ENCODE measurements at regions not wholly inside any gene's neighbourhood (a gene's known extent, or its start where the extent isn't known, plus 50 kb on each side); places are given as distances from the start of the nearest gene placed in this dataset.

- H3K27me3 ChIP-seq (replicated peaks; ENCODE audit: insufficient read depth): no peaks in the 10 kb centered on the region
- no peak overlapping the region for H3K27ac ChIP-seq
- in situ Hi-C loops (cut with MboI): no loop called here
- no peaks in the 10 kb centered on the region for H3F3A ChIP-seq (ENCODE audit: insufficient read depth)
- H3K4me3 ChIP-seq: no peak overlapping the region
- no peaks in the 10 kb centered on the region for H3K4me1 ChIP-seq (ENCODE audit: insufficient read depth)
- no peak overlapping the region for H3K4me2 ChIP-seq (ENCODE audit: unreplicated experiment)
- peaks cover 5% of the 10 kb centered on the region for H3K9me3 ChIP-seq (ENCODE audit: low read depth)
- TF ChIP-seq EZH2 (IDR thresholded peaks at IDR 0.05; ENCODE audit: insufficient read depth, poor library complexity, severe bottlenecking) (no peak), EZH2phosphoT487 (IDR thresholded peaks at IDR 0.05; ENCODE audit: insufficient read depth, low read depth) (no peak)
- no peaks in the 10 kb centered on the region for H3K36me3 ChIP-seq (ENCODE audit: low read depth)
- no peak for DNase-seq
- H4K20me1 ChIP-seq (ENCODE audit: insufficient read depth): no peaks in the 10 kb centered on the region
- H2AFZ ChIP-seq: no peak overlapping the region
- H3K9ac ChIP-seq: no peak overlapping the region
- H3K79me2 ChIP-seq (ENCODE audit: insufficient read depth): no peaks in the 10 kb centered on the region
- no peaks in the 10 kb centered on the region for H3K9me2 ChIP-seq (ENCODE audit: insufficient read depth)
Observed at GRCh38 chr4:35835893-35836292, 408.4 kb downstream of the ARAP2 start.

- no peak overlapping the region for H3K27ac ChIP-seq
- H3K27me3 ChIP-seq (replicated peaks; ENCODE audit: insufficient read depth): no peaks in the 10 kb centered on the region
- no peaks in the 10 kb centered on the region for H3K4me1 ChIP-seq (ENCODE audit: insufficient read depth)
- H3K9me3 ChIP-seq (ENCODE audit: low read depth): peaks cover 5% of the 10 kb centered on the region
- H3K4me2 ChIP-seq (ENCODE audit: unreplicated experiment): no peak overlapping the region
- no peaks in the 10 kb centered on the region for H3K36me3 ChIP-seq (ENCODE audit: low read depth)
- no peak for DNase-seq
- H3K79me2 ChIP-seq (ENCODE audit: insufficient read depth): no peaks in the 10 kb centered on the region
- no peak overlapping the region for H3K9ac ChIP-seq
- H3K4me3 ChIP-seq: no peak overlapping the region
- TF ChIP-seq EZH2phosphoT487 (IDR thresholded peaks at IDR 0.05; ENCODE audit: insufficient read depth, low read depth) (no peak), EZH2 (IDR thresholded peaks at IDR 0.05; ENCODE audit: insufficient read depth, poor library complexity, severe bottlenecking) (no peak)
- H4K20me1 ChIP-seq (ENCODE audit: insufficient read depth): no peaks in the 10 kb centered on the region
- H3K9me2 ChIP-seq (ENCODE audit: insufficient read depth): no peaks in the 10 kb centered on the region
- H2AFZ ChIP-seq: no peak overlapping the region
- H3F3A ChIP-seq (ENCODE audit: insufficient read depth): no peaks in the 10 kb centered on the region
- in situ Hi-C loops (cut with MboI): no loop called here
Observed at GRCh38 chr4:35836596-35836995, 407.7 kb downstream of the ARAP2 start.

DNA sequence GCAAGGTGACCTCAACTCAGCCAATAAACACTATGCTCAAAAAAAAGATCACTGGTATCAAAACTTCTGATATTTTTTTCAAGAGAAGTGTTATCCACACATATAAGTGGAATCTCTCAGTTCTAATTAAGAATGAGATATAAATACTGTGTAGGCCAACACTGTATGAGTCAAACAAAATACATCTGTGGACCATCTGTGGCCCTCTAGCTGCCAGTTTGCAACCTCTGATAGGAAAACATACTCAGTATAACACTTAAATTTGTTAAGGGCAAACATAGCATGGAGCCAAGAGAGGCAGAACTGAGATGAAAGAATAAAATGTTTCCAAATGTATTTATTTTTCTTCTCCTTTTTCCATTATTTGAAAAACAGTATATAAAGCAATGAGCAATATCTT, 377.3 kb downstream of the ARAP2 start:
- Histone ChIP-seq H3K27me3 (replicated peaks; ENCODE audit: insufficient read depth) (no peaks in the 10 kb centered on the region), H2AFZ (no peak overlapping the region), H3K27ac (no peak overlapping the region), H3K9me2 (ENCODE audit: insufficient read depth) (no peaks in the 10 kb centered on the region), H3K79me2 (ENCODE audit: insufficient read depth) (no peaks in the 10 kb centered on the region), H3K4me2 (ENCODE audit: unreplicated experiment) (no peak overlapping the region), H3F3A (ENCODE audit: insufficient read depth) (no peaks in the 10 kb centered on the region), H3K9me3 (ENCODE audit: low read depth) (no peaks in the 10 kb centered on the region), H3K4me1 (ENCODE audit: insufficient read depth) (no peaks in the 10 kb centered on the region), H3K9ac (no peak overlapping the region), H4K20me1 (ENCODE audit: insufficient read depth) (no peaks in the 10 kb centered on the region), H3K4me3 (no peak overlapping the region), H3K36me3 (ENCODE audit: low read depth) (no peaks in the 10 kb centered on the region)
- TF ChIP-seq EZH2 (IDR thresholded peaks at IDR 0.05; ENCODE audit: insufficient read depth, poor library complexity, severe bottlenecking): no peak
- no peak for TF ChIP-seq EZH2phosphoT487 (IDR thresholded peaks at IDR 0.05; ENCODE audit: insufficient read depth, low read depth)
- in situ Hi-C loops (cut with MboI): no loop called here
- DNase-seq: no peak

DNA sequence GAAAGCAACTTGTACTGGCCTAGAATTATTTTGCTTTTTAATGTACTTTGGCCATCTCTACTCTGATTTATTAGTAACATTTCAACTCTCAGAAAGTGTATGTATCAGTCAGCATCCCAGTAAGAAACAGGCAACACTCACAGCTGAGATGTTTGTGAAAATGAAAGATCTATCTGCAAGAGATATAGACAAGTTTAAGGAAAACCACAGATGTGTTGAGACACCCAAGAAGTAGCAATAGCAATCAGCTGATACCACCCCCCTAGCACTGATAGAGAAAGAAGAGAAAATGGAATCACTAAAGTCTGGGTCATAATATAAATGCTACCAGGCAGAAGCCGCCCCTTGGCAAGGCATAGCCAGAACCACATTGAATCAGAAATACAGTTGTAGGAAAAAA, 372.0 kb downstream of the ARAP2 start:
- no peaks in the 10 kb centered on the region for H3K9me3 ChIP-seq (ENCODE audit: low read depth)
- H3K79me2 ChIP-seq (ENCODE audit: insufficient read depth): no peaks in the 10 kb centered on the region
- in situ Hi-C loops (cut with MboI): no loop called here
- H3K9ac ChIP-seq: no peak overlapping the region
- TF ChIP-seq EZH2 (IDR thresholded peaks at IDR 0.05; ENCODE audit: insufficient read depth, poor library complexity, severe bottlenecking) (no peak), EZH2phosphoT487 (IDR thresholded peaks at IDR 0.05; ENCODE audit: insufficient read depth, low read depth) (no peak)
- H3K4me1 ChIP-seq (ENCODE audit: insufficient read depth): no peaks in the 10 kb centered on the region
- H4K20me1 ChIP-seq (ENCODE audit: insufficient read depth): no peaks in the 10 kb centered on the region
- H3K27ac ChIP-seq: no peak overlapping the region
- no peak overlapping the region for H2AFZ ChIP-seq
- H3K4me3 ChIP-seq: no peak overlapping the region
- no peaks in the 10 kb centered on the region for H3K27me3 ChIP-seq (replicated peaks; ENCODE audit: insufficient read depth)
- no peaks in the 10 kb centered on the region for H3K9me2 ChIP-seq (ENCODE audit: insufficient read depth)
- no peak for DNase-seq
- no peak overlapping the region for H3K4me2 ChIP-seq (ENCODE audit: unreplicated experiment)
- WGBS, 2 experiments (ENCODE audit: low coverage in 1 of 2, low lambda C conversion rate in 2 of 2, missing lambda C conversion rate in 2 of 2): 6 to 17% methylated on average over 1 of the region's 1 CpG
- H3K36me3 ChIP-seq (ENCODE audit: low read depth): no peaks in the 10 kb centered on the region
- H3F3A ChIP-seq (ENCODE audit: insufficient read depth): no peaks in the 10 kb centered on the region

DNA sequence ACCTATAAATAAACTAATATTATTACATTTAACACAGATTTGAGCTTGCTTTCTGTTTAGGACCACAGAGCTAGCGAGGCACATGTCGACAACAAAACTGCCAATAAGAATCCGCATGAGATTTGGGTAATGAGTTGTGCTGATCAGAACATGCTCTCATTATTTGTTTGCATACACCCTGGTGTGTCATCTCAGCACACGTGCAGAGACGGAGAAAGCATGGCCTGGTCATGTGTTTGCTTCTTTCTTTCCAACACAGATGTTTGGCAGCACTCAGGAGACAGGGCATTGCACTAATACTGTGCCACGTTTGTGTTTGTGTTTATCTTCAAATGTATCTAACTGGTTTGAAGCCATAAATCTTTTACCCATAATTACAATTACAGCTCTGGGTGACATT, 364.8 kb downstream of the ARAP2 start:
- H3K4me2 ChIP-seq (ENCODE audit: unreplicated experiment): no peak overlapping the region
- in situ Hi-C loops (cut with MboI): no loop called here
- H3K27ac ChIP-seq: no peak overlapping the region
- H3K4me1 ChIP-seq (ENCODE audit: insufficient read depth): no peaks in the 10 kb centered on the region
- WGBS, 2 experiments (ENCODE audit: low coverage in 1 of 2, low lambda C conversion rate in 2 of 2, missing lambda C conversion rate in 2 of 2): 2 to 3% methylated on average over 6 of the region's 6 CpGs
- no peak for TF ChIP-seq EZH2phosphoT487 (IDR thresholded peaks at IDR 0.05; ENCODE audit: insufficient read depth, low read depth)
- no peak for TF ChIP-seq EZH2 (IDR thresholded peaks at IDR 0.05; ENCODE audit: insufficient read depth, poor library complexity, severe bottlenecking)
- no peaks in the 10 kb centered on the region for H4K20me1 ChIP-seq (ENCODE audit: insufficient read depth)
- H3K36me3 ChIP-seq (ENCODE audit: low read depth): no peaks in the 10 kb centered on the region
- no peak overlapping the region for H2AFZ ChIP-seq
- H3K9ac ChIP-seq: no peak overlapping the region
- H3F3A ChIP-seq (ENCODE audit: insufficient read depth): no peaks in the 10 kb centered on the region
- H3K79me2 ChIP-seq (ENCODE audit: insufficient read depth): no peaks in the 10 kb centered on the region
- no peak overlapping the region for H3K4me3 ChIP-seq
- H3K9me3 ChIP-seq (ENCODE audit: low read depth): no peaks in the 10 kb centered on the region
- no peaks in the 10 kb centered on the region for H3K27me3 ChIP-seq (replicated peaks; ENCODE audit: insufficient read depth)
- DNase-seq: no peak
- no peaks in the 10 kb centered on the region for H3K9me2 ChIP-seq (ENCODE audit: insufficient read depth)
